ENCODE measurements at regions not wholly inside any gene's neighbourhood (a gene's known extent, or its start where the extent isn't known, plus 50 kb on each side); places are given as distances from the start of the nearest gene placed in this dataset.

DNA sequence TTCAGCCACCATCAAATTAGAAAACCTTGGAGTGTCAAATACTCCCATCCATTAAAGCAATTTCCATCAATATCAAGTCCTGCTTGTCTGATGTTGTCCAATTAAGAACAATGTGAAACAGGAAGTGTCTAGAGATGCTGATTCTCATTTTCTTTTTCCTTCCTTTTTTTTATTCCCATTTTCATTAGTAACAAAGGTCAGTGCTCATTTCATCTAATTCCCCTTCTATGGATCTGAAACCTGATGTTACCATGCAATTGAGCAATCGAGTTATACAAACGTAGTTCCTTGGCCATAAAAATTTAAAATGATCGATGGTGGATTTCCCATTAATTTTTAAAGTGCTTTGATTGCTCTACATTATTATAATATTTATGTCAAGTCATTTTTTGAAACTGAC, 330.6 kb upstream of the ZC3H12C start:
- no peak overlapping the region for H3K4me3 Mint-ChIP-seq
- no peaks in the 10 kb centered on the region for H3K27me3 Mint-ChIP-seq (ENCODE audit: low read depth)
- peaks cover 5% of the 10 kb centered on the region for H3K9me3 Mint-ChIP-seq
- no peaks in the 10 kb centered on the region for H3K36me3 Mint-ChIP-seq (ENCODE audit: insufficient read depth)
- ATAC-seq (no peak), DNase-seq (no peak)
- no peaks in the 10 kb centered on the region for H3K4me1 Mint-ChIP-seq (ENCODE audit: low read depth)

DNA sequence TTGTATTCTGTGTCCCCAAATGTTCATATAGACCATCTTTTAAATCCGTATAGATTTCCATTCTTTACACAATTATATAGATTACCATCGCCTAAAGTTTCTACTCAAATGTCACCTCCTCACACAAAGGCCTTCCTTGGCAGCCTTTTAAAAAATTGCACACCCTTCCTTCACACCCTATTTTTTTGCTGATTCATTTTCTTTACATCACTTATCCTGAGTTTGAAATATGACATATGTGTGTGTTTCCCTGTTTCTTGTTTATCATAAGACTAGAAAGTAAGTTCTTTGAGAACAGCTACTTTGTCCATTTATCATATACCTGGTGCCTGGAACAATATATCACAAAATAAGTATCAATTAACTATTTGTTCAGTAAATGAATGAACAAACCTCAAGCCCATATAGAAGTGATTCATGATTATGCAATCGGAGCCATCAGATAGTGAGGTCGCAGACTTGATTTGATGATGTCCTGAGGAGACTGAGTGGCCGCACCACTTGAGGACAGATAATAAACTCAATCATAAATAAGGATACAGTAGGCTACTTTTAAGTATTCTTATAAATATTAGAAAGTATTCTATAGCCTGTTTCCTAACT, 327.4 kb upstream of the ZC3H12C start:
- Mint-ChIP-seq H3K36me3 (ENCODE audit: insufficient read depth) (no peaks in the 10 kb centered on the region), H3K27me3 (ENCODE audit: low read depth) (no peaks in the 10 kb centered on the region), H3K9me3 (no peaks in the 10 kb centered on the region), H3K4me1 (ENCODE audit: low read depth) (no peaks in the 10 kb centered on the region), H3K4me3 (no peak overlapping the region)
- ATAC-seq (no peak), DNase-seq (no peak)

DNA sequence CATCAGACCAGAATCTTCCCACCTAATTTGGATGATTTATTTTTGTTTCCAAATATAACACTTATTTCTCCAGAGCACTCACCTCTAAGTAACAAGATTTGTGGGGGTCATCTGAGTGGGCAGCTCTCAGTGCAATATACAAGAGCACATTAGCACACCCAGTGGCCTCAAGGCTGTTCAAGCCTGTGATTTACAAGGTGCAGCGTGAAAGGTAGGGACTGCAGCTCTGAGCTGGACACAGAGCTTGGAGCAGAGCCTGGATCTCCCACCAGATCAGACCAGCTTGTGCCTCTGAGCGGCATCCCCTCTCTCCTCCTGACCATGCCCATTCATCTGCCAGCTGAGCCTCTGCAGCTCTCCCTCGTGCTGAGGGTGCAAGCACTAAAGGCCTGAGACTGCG, 323.3 kb upstream of the ZC3H12C start:
- ATAC-seq, result no peak
- H3K9me3 Mint-ChIP-seq, result no peaks in the 10 kb centered on the region
- H3K36me3 Mint-ChIP-seq (ENCODE audit: insufficient read depth), result no peaks in the 10 kb centered on the region
- DNase-seq, result no peak
- H3K4me1 Mint-ChIP-seq (ENCODE audit: low read depth), result no peaks in the 10 kb centered on the region
- no peak overlapping the region for H3K4me3 Mint-ChIP-seq
- no peaks in the 10 kb centered on the region for H3K27me3 Mint-ChIP-seq (ENCODE audit: low read depth)

DNA sequence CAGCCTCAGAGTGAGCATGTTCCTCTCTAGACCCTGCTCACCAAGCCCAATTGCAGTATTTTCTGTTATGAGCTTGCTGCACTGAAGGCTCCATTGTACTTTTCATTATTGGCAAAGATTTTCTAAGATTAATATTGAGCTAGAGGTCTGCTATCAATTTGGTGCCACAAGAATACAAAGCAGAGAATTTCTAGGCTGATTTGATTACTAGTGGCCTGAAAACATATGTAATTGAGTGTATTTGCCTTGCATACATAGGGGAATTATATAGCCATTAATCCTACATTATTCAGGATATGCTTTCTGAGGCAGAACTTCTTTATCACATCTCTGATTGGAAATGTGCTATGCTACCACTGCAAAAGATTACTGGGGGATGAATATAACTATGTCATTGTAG, 322.9 kb upstream of the ZC3H12C start:
- Mint-ChIP-seq H3K9me3 (no peaks in the 10 kb centered on the region), H3K27me3 (ENCODE audit: low read depth) (no peaks in the 10 kb centered on the region), H3K4me1 (ENCODE audit: low read depth) (no peaks in the 10 kb centered on the region), H3K4me3 (no peak overlapping the region), H3K36me3 (ENCODE audit: insufficient read depth) (no peaks in the 10 kb centered on the region)
- no peak for DNase-seq
- ATAC-seq, result no peak

DNA sequence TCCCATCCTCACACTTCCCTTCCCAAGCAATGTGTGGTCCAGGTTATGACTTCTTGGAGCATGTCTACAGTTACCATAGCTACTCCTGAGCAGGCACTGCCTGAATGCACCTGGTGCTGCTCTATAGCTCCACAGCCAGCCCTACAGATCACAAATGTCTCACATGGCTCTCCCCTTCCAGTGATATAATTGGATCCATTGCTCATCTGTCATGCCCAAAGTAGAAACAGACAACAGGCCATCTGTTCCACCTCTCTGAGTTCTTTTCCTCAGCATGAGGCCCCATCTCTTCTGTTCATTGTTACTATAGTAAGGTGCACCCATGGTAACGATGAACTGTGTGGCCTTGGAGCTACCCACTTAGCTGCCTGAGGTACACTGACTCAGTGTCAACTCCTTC, 320.3 kb upstream of the ZC3H12C start:
- ATAC-seq, result no peak
- no peak for DNase-seq
- H3K36me3 Mint-ChIP-seq (ENCODE audit: insufficient read depth), result no peaks in the 10 kb centered on the region
- no peaks in the 10 kb centered on the region for H3K27me3 Mint-ChIP-seq (ENCODE audit: low read depth)
- no peaks in the 10 kb centered on the region for H3K9me3 Mint-ChIP-seq
- H3K4me1 Mint-ChIP-seq (ENCODE audit: low read depth), result no peaks in the 10 kb centered on the region
- no peak overlapping the region for H3K4me3 Mint-ChIP-seq

DNA sequence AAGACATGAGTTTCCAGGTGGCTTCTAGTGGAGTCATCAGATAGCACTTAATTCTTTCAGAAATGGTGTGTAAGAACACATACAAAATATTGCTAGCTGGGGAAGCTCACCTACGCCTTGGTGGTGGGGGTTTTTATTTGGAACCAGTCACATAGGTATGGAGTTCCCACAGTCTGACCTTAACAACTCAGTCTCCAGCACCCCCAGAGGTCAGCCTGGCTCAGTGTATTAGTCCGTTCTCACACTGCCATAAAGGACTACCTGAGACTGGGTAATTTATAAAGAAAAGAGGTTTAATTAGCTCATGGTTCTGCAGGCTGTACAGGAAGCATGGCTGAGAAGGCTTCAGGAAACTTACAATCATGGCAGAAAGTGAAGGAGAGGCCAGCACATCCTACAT, 317.5 kb upstream of the ZC3H12C start:
- no peaks in the 10 kb centered on the region for H3K4me1 Mint-ChIP-seq (ENCODE audit: low read depth)
- H3K36me3 Mint-ChIP-seq (ENCODE audit: insufficient read depth), result no peaks in the 10 kb centered on the region
- no peaks in the 10 kb centered on the region for H3K27me3 Mint-ChIP-seq (ENCODE audit: low read depth)
- ATAC-seq, result no peak
- no peak for DNase-seq
- H3K9me3 Mint-ChIP-seq, result no peaks in the 10 kb centered on the region
- H3K4me3 Mint-ChIP-seq, result no peak overlapping the region

DNA sequence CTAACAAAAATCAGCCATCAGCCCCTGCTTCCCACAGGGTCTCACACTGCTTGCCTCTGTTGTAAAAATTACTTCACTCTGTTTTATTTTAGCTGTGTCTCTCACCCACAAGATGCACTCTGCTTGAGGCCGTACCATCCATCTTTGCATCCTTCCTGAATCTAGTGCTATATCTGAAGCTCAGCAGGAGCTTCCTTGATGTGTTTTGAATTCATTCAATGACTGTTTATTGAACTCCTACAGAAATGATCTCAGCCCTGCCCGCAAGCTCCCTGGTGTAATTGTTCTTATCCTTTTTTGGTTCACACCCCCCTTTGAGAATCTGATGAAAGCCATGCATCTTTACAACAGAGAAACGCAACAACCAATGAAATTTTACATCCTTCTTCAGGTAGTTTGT, 310.2 kb upstream of the ZC3H12C start:
- Mint-ChIP-seq H3K27me3 (ENCODE audit: low read depth) (no peaks in the 10 kb centered on the region), H3K4me3 (no peak overlapping the region), H3K36me3 (ENCODE audit: insufficient read depth) (no peaks in the 10 kb centered on the region), H3K4me1 (ENCODE audit: low read depth) (no peaks in the 10 kb centered on the region), H3K9me3 (no peaks in the 10 kb centered on the region)
- no peak for DNase-seq
- no peak for ATAC-seq

DNA sequence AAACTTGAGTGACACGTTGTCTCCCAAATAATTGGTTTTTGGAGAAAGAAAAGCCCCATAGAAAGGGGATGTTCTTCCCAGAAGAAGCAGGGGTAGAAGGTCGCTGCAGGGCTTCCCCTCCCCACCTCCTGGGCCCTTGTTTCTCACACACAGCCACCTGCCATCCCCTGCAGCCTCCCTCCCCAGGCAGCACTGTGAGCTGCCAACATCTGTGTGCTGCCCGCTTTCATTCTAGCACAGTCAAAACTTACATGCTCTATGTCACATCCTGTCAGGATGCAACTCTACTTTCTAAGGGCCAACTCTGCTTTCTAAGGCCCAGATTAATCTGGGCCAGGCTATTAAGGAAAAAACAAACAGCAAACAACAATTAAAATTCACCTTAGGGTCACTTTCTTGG, 309.4 kb upstream of the ZC3H12C start:
- Mint-ChIP-seq H3K36me3 (ENCODE audit: insufficient read depth) (no peaks in the 10 kb centered on the region), H3K27me3 (ENCODE audit: low read depth) (no peaks in the 10 kb centered on the region), H3K9me3 (no peaks in the 10 kb centered on the region), H3K4me1 (ENCODE audit: low read depth) (no peaks in the 10 kb centered on the region), H3K4me3 (no peak overlapping the region)
- DNase-seq (no peak), ATAC-seq (no peak)

DNA sequence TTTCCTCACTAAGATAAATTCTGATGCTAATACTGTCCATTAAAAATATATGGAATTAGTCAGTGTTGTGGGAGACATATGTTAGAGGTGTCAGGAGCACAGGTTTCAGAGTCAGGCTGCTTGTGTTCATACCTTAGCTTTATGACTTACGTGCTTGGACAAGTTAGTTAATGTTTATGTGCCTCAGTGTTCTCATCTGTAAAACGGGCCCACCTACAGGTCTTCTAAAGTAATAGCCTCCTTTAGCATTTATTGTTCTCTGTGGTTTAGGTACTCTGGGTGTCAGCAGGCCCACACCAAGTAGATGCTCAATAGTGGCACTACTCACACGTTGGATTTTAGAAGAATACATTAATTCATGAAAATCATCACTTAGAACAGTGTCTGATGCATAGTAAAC, 308.7 kb upstream of the ZC3H12C start:
- Mint-ChIP-seq H3K4me3 (no peak overlapping the region), H3K9me3 (no peaks in the 10 kb centered on the region)
- ATAC-seq, result no peak

DNA sequence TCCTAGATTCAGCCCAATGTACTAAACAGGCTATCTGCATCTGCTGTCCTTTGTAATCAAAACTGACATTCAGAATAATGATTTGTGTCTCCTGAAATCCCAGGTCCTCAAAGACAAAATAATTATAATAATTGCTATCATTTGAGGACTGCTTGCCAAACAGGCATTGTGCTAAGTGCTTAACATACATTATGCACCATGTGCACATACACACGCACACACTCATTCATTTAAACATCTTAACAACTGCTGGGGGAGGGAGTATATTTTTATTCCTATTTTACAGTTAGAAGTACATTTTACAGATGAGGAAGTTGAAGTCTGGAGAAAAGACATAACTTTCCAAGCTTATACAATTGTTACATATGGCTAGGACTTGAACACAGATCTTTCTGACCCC, 308.0 kb upstream of the ZC3H12C start:
- H3K4me3 Mint-ChIP-seq, result no peak overlapping the region
- no peaks in the 10 kb centered on the region for H3K4me1 Mint-ChIP-seq (ENCODE audit: low read depth)
- no peaks in the 10 kb centered on the region for H3K27me3 Mint-ChIP-seq (ENCODE audit: low read depth)
- DNase-seq (no peak), ATAC-seq (no peak)
- H3K36me3 Mint-ChIP-seq (ENCODE audit: insufficient read depth), result no peaks in the 10 kb centered on the region
- H3K9me3 Mint-ChIP-seq, result no peaks in the 10 kb centered on the region

More for the DNA sequence above, 308.7 kb upstream of the ZC3H12C start:
- H3K36me3 Mint-ChIP-seq (ENCODE audit: insufficient read depth), result no peaks in the 10 kb centered on the region
- H3K4me1 Mint-ChIP-seq (ENCODE audit: low read depth), result no peaks in the 10 kb centered on the region
- DNase-seq, result no peak
- no peaks in the 10 kb centered on the region for H3K27me3 Mint-ChIP-seq (ENCODE audit: low read depth)

DNA sequence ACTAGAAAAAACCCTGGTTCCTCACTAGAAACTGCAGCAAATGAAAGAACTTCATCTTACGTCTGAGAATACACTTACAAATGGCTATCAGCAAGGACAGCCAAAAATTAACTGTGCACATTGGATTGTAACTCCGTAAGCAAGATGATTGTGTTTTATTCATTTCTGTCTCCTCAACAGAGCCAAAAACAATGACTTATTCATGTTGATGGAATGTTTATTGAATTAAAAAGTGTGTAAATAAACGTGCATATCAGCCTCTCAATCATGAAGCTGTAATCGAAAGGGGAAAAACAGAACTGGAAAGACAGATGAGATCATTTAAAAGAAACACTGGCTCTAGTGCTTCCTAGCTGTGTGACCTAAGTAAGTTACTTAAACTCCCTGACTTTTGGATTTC, 307.5 kb upstream of the ZC3H12C start:
- no peaks in the 10 kb centered on the region for H3K27me3 Mint-ChIP-seq (ENCODE audit: low read depth)
- no peak overlapping the region for H3K4me3 Mint-ChIP-seq
- H3K9me3 Mint-ChIP-seq, result no peaks in the 10 kb centered on the region
- no peaks in the 10 kb centered on the region for H3K4me1 Mint-ChIP-seq (ENCODE audit: low read depth)
- DNase-seq (no peak), ATAC-seq (no peak)
- H3K36me3 Mint-ChIP-seq (ENCODE audit: insufficient read depth), result no peaks in the 10 kb centered on the region

DNA sequence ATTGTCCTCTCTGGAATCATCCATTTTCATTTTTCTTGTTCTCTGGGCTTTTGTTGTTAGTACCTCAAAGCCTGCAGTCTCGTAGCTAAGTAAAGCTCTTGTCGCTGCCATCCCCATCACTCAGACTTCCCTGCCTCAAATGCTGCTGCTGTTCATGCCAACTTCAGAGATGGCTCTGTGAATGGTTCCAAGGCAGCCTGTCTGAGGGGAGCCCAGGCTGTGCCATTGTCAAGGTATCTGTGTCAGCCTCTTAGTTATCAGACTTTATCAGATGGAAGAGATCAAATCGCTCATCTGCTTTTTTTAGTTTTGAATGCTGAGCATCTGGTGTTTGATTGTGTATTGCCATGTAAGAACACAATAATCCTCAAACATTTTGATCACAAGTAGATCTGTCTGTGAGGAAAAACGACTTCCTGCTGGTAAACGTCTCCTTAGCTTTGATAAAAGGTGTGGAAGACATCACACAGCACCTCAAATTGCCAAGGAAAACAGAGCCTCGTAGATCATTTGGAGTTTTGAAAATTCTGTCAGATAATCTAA, 304.2 kb upstream of the ZC3H12C start:
- no peak for ATAC-seq
- Mint-ChIP-seq H3K4me1 (ENCODE audit: low read depth) (no peaks in the 10 kb centered on the region), H3K27me3 (ENCODE audit: low read depth) (no peaks in the 10 kb centered on the region), H3K4me3 (no peak overlapping the region), H3K9me3 (no peaks in the 10 kb centered on the region), H3K36me3 (ENCODE audit: insufficient read depth) (no peaks in the 10 kb centered on the region)
- no peak for DNase-seq

DNA sequence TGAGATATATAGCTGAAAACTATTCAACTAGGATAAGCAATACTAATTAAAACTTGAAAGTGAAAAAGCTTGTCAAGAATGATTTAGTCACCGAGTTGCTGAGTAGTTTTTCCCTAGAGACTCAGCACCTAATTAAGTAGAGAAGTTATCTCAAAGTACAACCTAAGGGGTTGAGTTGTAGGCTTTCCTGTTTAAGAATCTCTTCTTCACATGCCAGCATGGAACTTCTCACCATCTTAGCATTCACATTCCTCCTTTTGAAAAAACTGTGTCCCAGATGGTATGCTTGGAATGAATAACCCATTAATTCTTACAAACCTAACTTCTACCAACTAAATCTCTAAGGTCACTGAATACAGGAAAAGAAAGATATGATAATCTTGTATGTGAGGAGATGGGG, 303.3 kb upstream of the ZC3H12C start:
- H3K27me3 Mint-ChIP-seq (ENCODE audit: low read depth), result no peaks in the 10 kb centered on the region
- ATAC-seq, result no peak
- H3K4me1 Mint-ChIP-seq (ENCODE audit: low read depth), result no peaks in the 10 kb centered on the region

DNA sequence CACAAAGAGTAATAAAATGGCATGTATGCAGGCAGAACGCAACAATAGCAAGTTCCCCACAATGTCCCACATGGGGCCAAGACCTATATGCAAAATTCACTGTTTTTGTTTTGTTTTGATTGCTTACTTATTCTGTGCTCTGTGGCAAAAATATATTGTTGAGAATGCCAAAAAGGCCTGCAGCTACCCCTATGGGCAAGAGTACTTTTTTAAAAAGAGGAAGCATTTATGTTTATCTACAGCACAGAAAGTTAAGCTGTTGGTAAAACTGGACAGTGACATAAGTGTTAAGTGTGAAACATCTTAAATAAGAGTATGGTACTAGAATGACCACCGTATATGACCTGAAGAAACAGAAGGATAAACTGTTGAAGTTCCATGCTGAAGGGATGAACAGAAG, 301.9 kb upstream of the ZC3H12C start:
- Mint-ChIP-seq H3K27me3 (ENCODE audit: low read depth) (no peaks in the 10 kb centered on the region), H3K36me3 (ENCODE audit: insufficient read depth) (no peaks in the 10 kb centered on the region), H3K4me1 (ENCODE audit: low read depth) (no peaks in the 10 kb centered on the region), H3K4me3 (no peak overlapping the region), H3K9me3 (no peaks in the 10 kb centered on the region)
- ATAC-seq (no peak), DNase-seq (no peak)

More for the DNA sequence above, 303.3 kb upstream of the ZC3H12C start:
- DNase-seq, result no peak
- Mint-ChIP-seq H3K4me3 (no peak overlapping the region), H3K9me3 (no peaks in the 10 kb centered on the region), H3K36me3 (ENCODE audit: insufficient read depth) (no peaks in the 10 kb centered on the region)

DNA sequence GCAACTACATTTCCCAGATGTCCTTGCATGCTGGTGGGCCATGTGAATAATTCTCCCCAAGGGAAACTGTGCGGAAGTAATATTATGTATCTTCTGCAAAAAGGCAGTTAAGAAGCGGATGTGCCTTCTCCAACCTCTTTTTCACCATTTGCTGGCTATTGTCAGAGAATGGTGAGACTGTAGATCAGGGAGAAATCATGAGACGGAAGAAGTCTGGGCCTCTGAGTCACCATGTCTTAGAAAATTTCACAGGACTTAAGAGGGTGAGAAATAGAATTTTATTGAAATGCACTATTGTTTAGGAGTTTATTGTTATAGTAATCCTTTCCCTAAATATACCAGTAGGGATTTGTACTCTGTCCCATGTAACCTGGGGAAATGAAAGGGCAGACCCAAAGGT, 298.7 kb upstream of the ZC3H12C start:
- Mint-ChIP-seq H3K27me3 (ENCODE audit: low read depth) (no peaks in the 10 kb centered on the region), H3K36me3 (ENCODE audit: insufficient read depth) (no peaks in the 10 kb centered on the region), H3K9me3 (no peaks in the 10 kb centered on the region), H3K4me1 (ENCODE audit: low read depth) (no peaks in the 10 kb centered on the region), H3K4me3 (no peak overlapping the region)
- ATAC-seq, result no peak
- DNase-seq, result no peak

DNA sequence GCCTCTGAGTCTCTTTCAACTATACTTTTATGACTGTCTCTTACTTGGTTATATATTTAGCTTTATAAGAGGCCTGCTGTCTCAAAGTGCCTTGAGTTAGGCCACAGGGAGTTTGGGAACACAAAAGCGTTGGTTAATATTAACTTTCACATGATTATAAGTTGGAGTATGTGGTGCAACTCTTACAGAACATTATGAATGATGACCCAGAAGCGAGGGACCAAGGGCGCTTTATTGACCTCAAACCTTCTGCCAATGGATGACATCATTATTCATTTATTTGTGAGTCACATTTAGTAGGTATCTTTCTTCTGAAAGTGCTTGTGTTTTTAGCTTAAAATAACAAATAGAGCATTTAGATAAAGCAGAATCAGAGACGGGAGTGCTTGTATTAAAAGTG, 298.0 kb upstream of the ZC3H12C start:
- H3K4me3 Mint-ChIP-seq, result no peak overlapping the region
- no peaks in the 10 kb centered on the region for H3K27me3 Mint-ChIP-seq (ENCODE audit: low read depth)

More for the DNA sequence above, 298.0 kb upstream of the ZC3H12C start:
- Mint-ChIP-seq H3K9me3 (no peaks in the 10 kb centered on the region), H3K36me3 (ENCODE audit: insufficient read depth) (no peaks in the 10 kb centered on the region), H3K4me1 (ENCODE audit: low read depth) (no peaks in the 10 kb centered on the region)
- DNase-seq (no peak), ATAC-seq (no peak)
